HG02798 (cell line): ENCODE measurements at regions not wholly inside any gene's neighbourhood (a gene's known extent, or its start where the extent isn't known, plus 50 kb on each side); places are given as distances from the start of the nearest gene placed in this dataset.

ENCODE experiments used
- ATAC-seq: cut with Tn5 transposase; IDR thresholded peaks from one replicate; pipeline ENCODE4 v1.9.1; 2021; ENCODE audit warnings: mild to moderate bottlenecking; ENCODE audit not compliant: unreplicated experiment, poor library complexity

- ATAC-seq = no peak
Observed at GRCh38 chr4:13316354-13316753, 167.8 kb downstream of the RAB28 start.

DNA sequence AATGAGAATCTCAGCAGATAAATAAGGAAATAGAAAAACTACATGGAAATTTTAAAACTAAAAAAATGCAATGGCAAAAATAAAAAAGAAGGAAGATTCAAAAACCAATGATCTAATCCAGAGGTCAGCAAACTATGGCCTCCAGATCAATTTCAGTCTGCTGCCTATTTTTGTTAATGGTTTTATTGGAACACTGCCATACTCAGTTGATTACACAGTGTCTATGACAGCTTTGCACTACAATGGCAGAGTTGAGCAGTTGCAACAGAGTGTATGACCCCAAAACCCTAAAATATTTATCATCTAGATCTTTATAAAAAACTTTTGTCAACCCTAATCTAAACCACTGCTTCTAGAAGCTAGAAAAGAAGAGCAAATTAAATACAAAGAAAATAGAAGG lies 170.3 kb downstream of the RAB28 start:
- no peak for ATAC-seq

DNA sequence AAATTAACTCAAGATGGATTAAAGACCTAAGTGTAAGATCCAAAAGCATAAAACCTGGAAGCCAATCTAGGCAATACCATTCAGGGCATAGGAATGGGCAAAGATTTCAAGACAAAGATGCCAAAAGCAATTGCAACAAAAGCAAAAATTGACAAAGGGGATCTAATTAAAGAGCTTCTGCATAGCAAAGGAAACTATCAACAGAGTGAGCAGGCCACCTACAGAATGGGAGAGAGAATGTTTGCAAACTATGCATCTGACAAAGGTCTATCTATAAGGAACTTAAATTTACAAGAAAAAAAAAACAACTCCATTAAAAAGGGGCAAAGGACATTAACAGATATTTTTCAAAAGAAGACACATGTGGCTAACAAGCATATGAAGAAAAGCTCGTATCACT lies 171.9 kb downstream of the RAB28 start:
- no peak for ATAC-seq

GRCh38 chr4:13309751-13310150 lies 174.4 kb downstream of the RAB28 start:
- ATAC-seq = no peak

DNA sequence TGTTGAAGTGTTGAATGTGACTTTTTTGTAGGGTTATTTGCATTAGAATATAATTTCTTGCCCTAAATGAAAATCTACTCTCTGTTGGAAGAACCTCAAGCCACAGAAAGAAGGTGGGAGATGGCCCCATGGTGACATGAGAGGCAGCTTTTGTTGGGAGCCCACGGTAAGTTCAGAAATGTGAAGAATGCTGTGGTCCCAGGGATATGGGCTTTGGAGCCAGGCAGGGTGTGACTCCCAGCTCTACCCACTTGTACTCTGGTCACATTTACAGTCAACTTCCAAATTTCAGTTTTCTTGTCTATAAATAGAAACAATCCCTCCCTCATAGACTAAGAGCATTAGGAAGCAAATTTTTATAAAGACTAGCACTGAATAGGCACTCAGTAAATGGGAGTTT lies 177.8 kb downstream of the RAB28 start:
- ATAC-seq = no peak

DNA sequence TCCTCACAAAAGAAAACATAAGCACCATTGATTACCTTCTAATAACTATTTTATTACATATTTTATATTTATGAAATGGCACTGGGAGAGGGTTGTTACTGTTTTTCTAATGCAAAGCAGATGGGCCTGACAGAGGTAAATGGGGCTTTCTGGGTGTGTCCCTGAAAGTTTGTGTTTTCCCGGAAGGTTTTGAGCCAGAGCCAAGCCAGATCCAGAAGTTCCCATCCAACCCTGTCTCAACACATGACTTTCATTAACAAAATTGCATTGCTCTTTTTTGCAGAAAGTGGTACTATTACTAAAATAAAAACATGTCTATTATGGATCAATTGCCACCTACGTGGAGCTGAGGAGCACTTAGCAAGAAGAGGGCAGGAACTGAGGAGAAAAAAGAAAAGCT lies 181.3 kb downstream of the RAB28 start:
- no peak for ATAC-seq

- no peak for ATAC-seq
Observed at GRCh38 chr4:13299343-13299742, 184.8 kb downstream of the RAB28 start.

DNA sequence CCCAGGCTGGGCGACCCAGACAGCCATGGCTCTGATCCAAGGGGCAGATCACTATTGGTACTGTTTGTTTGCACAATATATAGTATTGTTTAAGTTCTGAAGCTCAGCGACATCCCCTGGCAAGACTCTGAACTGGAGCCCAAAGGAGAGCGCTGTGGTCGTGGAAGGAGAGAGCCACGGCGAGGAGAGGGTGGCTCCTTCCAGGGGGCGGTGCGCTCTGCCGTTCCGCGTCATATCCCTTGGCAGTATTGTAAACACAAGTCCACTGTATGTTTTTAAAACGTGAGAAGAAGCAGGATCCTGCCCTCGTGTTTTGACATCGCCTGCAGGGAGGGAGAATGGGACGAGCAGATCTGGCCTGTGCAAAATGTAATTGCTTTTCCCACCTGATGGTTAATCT lies 185.5 kb downstream of the RAB28 start:
- no peak for ATAC-seq

DNA sequence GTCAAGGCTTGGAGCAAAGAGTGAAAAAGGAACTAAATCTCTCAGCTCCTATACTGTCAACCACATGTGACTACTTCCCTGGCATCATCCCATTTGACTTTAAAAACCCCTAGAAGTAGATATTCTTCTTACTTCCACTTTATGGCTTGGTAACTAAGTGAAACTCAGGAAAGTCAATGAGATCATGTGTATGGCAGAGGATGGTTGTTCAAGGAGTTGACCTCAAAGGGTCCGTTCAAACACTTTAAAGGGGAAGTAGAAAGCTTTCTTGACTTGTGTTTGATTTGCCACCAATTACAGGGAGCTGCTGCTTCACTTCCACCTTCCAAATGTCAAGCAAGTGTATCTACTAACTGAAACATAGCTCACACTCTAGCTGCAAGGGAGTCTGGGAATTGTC lies 187.2 kb downstream of the RAB28 start:
- no peak for ATAC-seq

GRCh38 chr4:13294961-13295605 lies 189.1 kb downstream of the RAB28 start:
- ATAC-seq = no peak

- ATAC-seq = no peak
Observed at GRCh38 chr4:13292372-13292771, 191.8 kb downstream of the RAB28 start.

DNA sequence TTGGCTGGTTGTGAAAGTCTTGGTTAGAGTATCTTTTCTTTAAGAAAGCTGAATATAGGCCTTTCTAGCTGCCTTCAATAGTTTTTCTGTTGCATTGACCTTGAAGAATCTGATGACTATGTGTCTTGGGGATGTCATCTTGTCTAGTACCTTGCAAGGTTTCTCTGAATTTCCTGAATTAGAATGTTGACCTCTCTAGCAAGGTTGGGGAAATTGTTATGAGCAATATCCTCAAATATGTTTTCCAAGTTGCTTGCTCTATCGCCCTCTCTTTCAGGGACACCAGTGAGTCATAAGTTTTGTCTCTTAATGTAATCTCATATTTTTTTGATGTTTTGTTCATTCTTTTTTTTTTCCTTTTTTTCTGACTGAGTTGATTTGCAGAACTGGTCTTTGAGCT lies 194.7 kb downstream of the RAB28 start:
- no peak for ATAC-seq

DNA sequence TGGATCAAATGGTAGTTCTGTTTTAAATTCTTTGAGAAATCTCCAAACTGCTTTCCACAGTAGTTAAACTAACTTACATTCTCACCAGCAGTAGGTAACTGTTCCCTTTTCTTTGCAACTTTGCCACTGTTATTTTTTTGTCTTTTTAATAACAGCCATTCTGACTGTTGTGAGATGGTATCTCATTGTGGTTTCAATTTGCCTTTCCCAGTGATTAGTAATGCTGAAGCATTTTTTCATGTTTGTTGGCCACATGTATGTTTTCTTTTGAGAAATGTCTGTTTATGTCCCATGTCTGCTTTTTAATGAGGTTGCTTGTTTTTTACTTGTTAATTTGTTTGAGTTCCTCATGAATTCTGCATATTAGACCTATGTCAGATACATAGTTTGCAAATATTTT lies 198.8 kb downstream of the RAB28 start:
- ATAC-seq = no peak

- ATAC-seq = no peak
Observed at GRCh38 chr4:13284932-13285331, 199.2 kb downstream of the RAB28 start.

- no peak for ATAC-seq
Observed at GRCh38 chr4:13276357-13276756, 207.8 kb downstream of the RAB28 start.

- ATAC-seq = no peak
Observed at GRCh38 chr4:13268703-13269102, 215.4 kb downstream of the RAB28 start.

DNA sequence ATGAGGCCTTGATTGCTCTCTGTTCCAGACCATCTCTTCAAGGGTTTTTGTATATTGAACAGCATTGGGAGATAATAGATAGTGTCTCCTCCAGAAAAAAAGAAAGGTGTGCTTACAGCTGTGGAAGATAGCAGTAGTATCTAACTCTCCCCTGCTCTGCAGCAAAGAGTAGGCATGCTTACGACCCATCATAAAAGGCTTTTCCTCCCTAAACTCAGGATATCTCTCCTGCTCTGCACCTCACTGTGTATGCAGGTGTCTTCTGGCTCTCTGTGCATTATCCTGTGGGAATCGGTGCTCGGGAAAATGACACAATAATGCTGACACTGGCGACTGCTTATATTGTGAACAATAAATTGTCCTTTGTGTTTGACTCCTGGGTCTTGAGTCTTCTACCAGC lies 216.0 kb downstream of the RAB28 start:
- ATAC-seq = no peak

- no peak for ATAC-seq
Observed at GRCh38 chr4:13267091-13267490, 217.0 kb downstream of the RAB28 start.

GRCh38 chr4:13266687-13267086 lies 217.5 kb downstream of the RAB28 start:
- no peak for ATAC-seq

- no peak for ATAC-seq
Observed at GRCh38 chr4:13263967-13264525, 220.1 kb downstream of the RAB28 start.

- ATAC-seq = no peak
Observed at GRCh38 chr4:13262816-13263215, 221.3 kb downstream of the RAB28 start.

DNA sequence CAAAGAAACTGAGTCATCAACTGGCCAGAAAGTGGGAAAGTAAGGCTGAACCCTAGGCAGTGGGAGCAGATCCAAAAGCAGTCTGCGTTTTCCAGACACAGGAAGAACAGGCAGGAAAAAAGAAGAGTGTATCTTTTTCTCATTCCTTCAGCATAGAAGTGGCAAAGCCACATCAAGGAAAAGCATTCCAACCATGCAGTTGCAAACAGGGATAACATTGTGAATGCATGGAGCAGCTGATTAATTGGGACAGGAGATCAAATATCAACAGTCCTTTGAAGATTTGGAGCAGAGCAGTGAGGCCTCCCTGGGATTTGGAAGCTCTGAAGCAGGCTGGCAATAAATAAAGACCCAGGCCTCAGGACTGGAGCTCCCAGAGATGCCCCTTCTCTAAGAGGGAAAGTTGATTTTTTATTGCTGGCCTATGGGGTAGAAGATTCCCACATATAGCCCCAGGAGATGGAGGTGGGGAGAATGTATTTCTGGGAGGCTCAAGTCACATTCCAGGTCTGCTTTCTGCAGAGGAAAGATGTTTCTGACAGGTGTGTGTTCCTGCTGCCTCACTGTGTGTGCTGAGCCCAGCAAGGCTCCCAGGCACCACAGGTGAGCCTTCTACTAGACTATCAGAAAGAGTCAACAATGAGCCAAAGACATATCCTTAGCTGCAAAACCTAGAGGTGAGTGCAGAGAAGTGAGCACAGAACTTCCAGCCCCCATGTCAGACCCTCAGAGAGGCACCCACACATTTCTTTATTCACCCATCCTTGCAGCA lies 222.5 kb downstream of the RAB28 start:
- ATAC-seq = no peak
